Amygdala (tissue), 56 donors: ENCODE measurements at regions not wholly inside any gene's neighbourhood (a gene's known extent, or its start where the extent isn't known, plus 50 kb on each side); places are given as distances from the start of the nearest gene placed in this dataset.

Experiments
- DNase-seq, 56 donors: peaks; one replicate each; lab custom pipeline; 2025; lab: John Stamatoyannopoulos, UW

GRCh38 chr4:96519291-96519690, 679.4 kb downstream of the PDHA2 start:
- DNase-seq: no peak

DNA sequence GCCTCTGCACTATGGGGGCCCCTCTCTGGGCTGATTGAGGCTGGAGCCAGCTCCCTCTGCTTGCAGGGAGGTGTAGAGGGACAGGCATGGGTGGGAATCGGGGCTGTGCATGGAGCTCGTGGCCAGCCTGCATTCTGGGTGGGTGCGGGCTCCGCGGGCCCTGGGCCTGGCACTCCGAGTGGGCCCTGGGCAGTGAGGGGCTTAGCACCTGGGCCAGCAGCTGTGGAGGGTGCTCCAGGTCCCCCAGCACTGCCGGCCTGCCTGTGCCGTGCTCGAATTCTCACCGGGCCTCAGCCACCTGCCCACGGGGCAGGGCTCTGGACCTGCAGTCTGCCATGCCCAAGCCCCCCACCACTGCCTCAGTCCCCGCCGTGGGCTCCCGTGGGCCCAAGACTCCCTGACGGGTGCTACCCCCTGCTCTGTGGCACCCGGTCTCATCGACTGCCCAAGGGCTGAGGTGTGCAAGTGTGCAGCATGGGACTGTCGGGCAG, 681.2 kb downstream of the PDHA2 start:
- no peak for DNase-seq

DNA sequence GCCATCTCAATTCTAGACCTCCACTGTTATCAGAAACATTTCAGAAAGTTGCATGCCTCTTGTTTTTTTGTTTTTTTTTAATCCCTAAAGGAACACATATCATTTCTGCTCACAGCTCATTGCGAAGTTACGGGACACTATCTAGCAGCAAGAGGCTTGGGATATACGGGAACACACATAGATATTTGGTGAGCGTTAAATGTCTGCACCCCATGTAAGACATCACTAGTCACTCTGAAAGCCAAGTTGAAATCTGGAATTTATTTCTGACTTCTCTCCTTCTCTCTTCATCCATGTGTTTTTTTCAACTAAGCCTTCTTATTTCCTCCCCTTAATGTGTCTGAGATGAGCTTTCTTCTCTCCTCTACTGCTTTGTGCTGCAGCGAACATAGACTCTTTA, 683.7 kb downstream of the PDHA2 start:
- DNase-seq: no peak

DNA sequence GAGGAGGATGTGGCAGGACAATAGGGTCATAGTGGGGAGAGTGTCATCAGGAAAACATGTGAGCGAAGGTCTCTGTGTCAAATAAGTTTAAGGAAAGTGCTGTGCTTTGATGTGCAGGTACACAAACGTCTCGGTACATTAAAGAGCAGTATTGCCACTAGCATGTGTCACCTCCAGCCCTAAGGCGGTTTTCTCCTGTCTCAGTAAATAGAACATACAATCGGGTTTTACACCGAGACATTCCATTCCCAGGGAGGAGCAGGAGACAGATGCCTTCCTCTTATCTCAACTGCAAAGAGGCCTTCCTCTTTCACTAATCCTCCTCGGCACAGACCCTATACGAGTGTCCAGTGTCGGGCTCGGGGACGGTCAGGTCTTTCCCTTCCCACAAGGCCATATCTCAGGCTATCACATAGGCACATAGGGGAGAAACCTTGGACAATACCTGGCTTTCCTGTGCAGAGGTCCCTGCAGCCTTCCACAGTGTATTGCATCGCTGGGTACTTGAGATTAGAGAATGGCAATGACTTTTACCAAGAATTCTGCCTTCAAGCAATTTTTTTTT, 684.5 kb downstream of the PDHA2 start:
- no peak for DNase-seq

GRCh38 chr4:96525898-96526297, 686.0 kb downstream of the PDHA2 start:
- DNase-seq: no peak

- DNase-seq: no peak
Measured at GRCh38 chr4:96526625-96527024, 686.7 kb downstream of the PDHA2 start.

GRCh38 chr4:96531836-96532235, 691.9 kb downstream of the PDHA2 start:
- no peak for DNase-seq

- DNase-seq: no peak
Measured at GRCh38 chr4:96543346-96543745, 703.5 kb downstream of the PDHA2 start.

- DNase-seq: no peak
Measured at GRCh38 chr4:96558466-96558865, 718.6 kb downstream of the PDHA2 start.

DNA sequence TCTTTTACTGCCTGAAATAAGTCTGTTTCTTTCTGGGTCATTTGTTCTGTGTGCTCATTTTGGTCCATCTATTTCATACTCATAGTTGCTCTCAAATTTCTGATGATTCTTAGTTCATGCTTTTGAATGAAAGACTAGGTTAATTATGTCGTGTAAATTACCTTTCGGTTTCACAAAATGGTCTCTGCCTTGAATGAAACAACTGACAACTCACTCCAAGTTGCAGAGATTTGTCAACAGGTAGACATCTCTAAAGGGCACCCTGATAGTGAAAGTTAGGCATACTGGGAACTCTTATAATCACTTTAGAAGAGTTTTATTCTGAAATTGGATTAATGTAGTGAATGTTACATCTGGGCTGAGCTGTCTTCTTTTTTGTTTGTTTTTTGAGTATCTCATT, 726.9 kb downstream of the PDHA2 start:
- no peak for DNase-seq

DNA sequence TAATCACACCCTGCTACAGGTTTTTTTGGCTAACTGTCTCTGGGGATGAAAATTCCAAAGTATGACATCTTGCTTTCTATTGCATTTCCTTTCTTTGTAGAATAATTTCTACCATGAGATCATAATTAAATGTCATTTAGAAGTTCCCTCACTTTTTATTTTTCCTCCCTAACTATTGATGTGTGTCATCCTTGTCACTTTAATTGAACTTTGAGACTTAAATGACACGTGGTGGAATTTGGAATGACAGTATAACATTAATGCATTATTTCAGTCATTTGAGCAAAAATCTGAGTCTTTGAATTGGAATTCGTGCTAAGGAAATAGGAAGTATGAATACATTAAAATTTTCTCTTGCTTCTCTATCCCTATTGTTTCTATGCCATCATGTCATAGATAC, 745.4 kb downstream of the PDHA2 start:
- no peak for DNase-seq

DNA sequence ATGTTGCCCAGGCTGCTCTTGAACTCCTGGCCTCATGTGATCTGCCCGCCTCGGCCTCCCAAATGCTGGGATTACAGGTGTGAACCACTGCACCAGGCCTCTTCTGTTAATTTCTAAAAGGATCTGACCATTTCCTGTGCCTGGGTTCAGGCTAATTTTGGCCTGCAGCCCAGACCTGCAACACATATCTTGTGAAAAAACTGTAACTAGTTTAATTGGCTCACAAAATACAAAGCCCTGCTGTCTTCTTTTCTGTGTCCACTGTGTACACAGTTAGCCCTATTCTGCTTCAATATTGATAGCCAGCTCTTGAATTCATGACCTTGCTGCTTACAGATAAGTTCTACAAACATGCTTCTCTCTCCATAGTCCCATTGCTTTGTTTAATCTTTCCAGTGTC, 753.5 kb downstream of the PDHA2 start:
- DNase-seq: no peak

- no peak for DNase-seq
Measured at GRCh38 chr4:96598465-96598864, 758.6 kb downstream of the PDHA2 start.

DNA sequence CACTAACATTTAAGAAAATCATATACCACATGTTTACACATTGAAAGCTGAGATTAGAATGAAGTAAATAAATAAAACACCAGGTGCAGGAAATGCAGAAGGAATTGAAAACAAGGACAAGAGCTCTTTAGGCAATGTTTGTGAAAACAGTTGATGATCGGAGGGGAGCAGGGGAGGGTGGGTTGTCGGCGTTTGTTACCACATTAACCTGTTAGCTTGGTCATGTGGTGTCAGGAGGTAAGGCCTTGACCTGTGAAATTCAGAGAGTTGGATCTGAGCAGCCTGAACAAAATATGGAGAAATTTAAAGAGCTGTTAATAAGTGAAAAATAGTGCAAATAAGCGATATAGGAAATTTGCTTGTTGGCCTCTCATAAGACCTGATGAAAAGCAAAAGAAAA, 759.9 kb downstream of the PDHA2 start:
- no peak for DNase-seq

- DNase-seq: no peak
Measured at GRCh38 chr4:96602661-96603060, 762.8 kb downstream of the PDHA2 start.

GRCh38 chr4:96603641-96604040, 763.7 kb downstream of the PDHA2 start:
- DNase-seq: no peak

- no peak for DNase-seq
Measured at GRCh38 chr4:96606451-96606850, 766.6 kb downstream of the PDHA2 start.

- DNase-seq: no peak
Measured at GRCh38 chr4:96626023-96626422, 786.1 kb downstream of the PDHA2 start.

DNA sequence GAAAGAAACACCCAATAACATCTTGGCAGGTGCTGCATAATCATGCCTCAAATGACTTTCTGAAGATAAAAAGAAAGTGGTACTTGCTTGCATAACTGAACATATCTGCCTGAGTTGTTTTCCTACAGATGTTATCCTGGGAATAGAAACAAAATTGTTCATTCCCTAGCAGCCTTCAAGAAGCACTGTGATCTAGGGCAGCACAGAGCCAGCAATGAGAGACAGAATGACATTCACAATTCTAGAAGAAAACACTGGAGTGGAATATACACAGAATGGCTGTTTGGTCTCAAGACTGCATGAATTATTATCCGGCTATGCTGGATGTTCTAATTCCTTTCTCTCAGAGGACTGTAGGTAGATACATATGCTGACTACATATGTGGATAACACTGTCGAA, 790.9 kb downstream of the PDHA2 start:
- no peak for DNase-seq

- no peak for DNase-seq
Measured at GRCh38 chr4:96637971-96638412, 798.1 kb downstream of the PDHA2 start.

DNA sequence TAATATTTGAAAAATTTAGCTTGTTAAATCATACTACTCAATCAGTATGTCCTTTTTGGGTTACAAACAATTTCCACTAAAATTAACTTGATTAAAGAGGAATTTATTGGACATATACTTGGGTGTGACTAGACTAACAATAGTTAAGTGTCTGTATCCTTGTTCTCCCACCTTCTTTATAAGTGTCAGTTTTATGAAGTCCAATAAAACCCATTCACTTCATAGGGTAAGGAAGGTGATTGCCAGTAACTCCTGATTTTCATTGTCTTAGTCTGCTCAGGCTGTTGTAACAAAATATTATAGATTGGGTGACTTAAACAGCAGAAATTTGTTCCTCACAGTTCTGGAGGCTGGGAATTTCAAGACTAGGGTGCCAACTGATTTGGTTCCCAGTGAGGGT, 800.0 kb downstream of the PDHA2 start:
- no peak for DNase-seq

- DNase-seq: no peak
Measured at GRCh38 chr4:96642490-96642889, 802.6 kb downstream of the PDHA2 start.

DNA sequence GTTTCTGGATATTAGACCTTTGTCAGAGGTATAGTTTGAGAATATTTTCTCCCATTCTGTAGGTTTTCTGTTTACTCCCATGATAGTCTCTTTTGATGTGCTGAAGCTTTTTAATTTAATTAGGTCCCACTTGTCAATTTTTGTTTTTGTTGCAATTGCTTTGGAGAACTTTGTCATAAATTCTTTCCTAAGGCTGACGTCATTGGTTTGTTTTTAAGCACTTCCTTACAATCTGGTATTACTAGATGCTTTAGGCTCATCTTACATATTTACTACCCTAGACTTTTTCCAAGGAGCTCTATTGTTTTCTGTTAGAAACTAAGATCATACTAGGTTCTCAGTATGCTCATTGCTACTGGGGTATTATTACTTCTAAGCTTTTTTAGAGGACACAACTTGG, 806.3 kb downstream of the PDHA2 start:
- DNase-seq: no peak
